DND-41 (cell line): ENCODE measurements at regions not wholly inside any gene's neighbourhood (a gene's known extent, or its start where the extent isn't known, plus 50 kb on each side); places are given as distances from the start of the nearest gene placed in this dataset.

Experiments
- ATAC-seq: fragments of 200-7000 bp; cut with Tn5 transposase; 3 replicates; pipeline ENCODE4 v1.9.1; 2021; ENCODE audit warnings: low read depth; ENCODE audit not compliant: insufficient read depth
- DNase-seq: peaks from one replicate; pipeline ENCODE4 v3.0.0-alpha.2; 2020
- H2AFZ ChIP-seq: 2 replicates; pipeline ENCODE4 v1.6.0; 2012; ENCODE audit warnings: low read depth, low read length
- H3K27ac ChIP-seq: 2 replicates; pipeline ENCODE4 v1.5.1; 2012; ENCODE audit warnings: low read length, inconsistent platforms
- H3K27me3 ChIP-seq: fragments of 200-600 bp; sonication (generic); 2 replicates; pipeline ENCODE4 v1.6.0; 2012; ENCODE audit warnings: low read length, mild to moderate bottlenecking, inconsistent platforms; ENCODE audit not compliant: insufficient read depth, poor library complexity
- H3K36me3 ChIP-seq: 2 replicates; pipeline ENCODE4 v1.5.1; 2012; ENCODE audit warnings: low read length, inconsistent platforms; ENCODE audit not compliant: insufficient read depth
- H3K4me1 ChIP-seq: 2 replicates; pipeline ENCODE4 v1.5.1; 2012; ENCODE audit warnings: mild to moderate bottlenecking, low read length; ENCODE audit not compliant: insufficient read depth
- H3K4me2 ChIP-seq: 2 replicates; pipeline ENCODE4 v1.6.0; 2012; ENCODE audit warnings: mild to moderate bottlenecking, moderate library complexity, low read length, inconsistent platforms; ENCODE audit not compliant: insufficient read depth
- H3K4me3 ChIP-seq, 2 experiments: fragments of 200-600 bp in 1 of 2; shearing (Covaris generic) in 1 of 2; 2 replicates each; pipeline ENCODE4 v1.5.1; 2012 to 2016; ENCODE audit warnings: inconsistent platforms in 2 of 2, low read length in 2 of 2, mild to moderate bottlenecking in 2 of 2, low read depth in 1 of 2, moderate library complexity in 1 of 2
- H3K79me2 ChIP-seq: 2 replicates; pipeline ENCODE4 v1.6.0; 2012; ENCODE audit warnings: low read length, inconsistent platforms; ENCODE audit not compliant: insufficient read depth
- H3K9ac ChIP-seq: 2 replicates; pipeline ENCODE4 v1.6.0; 2012; ENCODE audit warnings: low read depth, mild to moderate bottlenecking, inconsistent platforms, low read length, moderate library complexity
- H3K9me3 ChIP-seq: 2 replicates; pipeline ENCODE4 v1.5.1; 2012; ENCODE audit warnings: low read length, moderate library complexity, mild to moderate bottlenecking, inconsistent platforms; ENCODE audit not compliant: insufficient read depth, severe bottlenecking
- H4K20me1 ChIP-seq: 2 replicates; pipeline ENCODE4 v1.6.0; 2012; ENCODE audit warnings: low read length; ENCODE audit not compliant: insufficient read depth
- EZH2 ChIP-seq: IDR thresholded peaks from 3 replicates; pipeline ENCODE4 v1.6.1; 2012; ENCODE audit warnings: borderline replicate concordance, low read depth, mild to moderate bottlenecking, moderate library complexity, low read length, inconsistent platforms; ENCODE audit not compliant: severe bottlenecking
- TF ChIP-seq, protein P1 (sequence below): IDR thresholded peaks from 2 replicates; pipeline ENCODE4 v1.5.1; 2012; ENCODE audit warnings: borderline replicate concordance, low read length, moderate library complexity, mild to moderate bottlenecking; ENCODE audit not compliant: poor library complexity, severe bottlenecking; ENCODE audit errors: extremely low read depth

DNA sequence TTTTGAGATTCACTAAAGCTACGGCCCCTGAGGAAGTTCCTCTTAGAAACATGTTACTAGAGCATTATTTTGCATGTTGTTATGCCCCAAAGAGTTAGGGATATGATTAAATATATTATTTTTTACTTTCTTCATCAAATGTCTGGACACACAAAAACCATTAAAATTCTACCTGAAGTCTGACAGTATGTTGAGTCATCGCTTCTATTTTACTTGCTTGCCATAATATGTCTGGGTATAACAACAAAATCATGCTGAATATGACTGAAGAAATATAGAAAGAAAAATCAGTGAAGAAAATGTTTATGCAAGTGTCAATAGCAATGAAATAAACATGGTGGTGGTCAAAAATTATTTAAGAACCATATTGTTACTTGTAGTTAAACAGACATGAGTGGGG lies 1818.5 kb upstream of the ADGRL3 start:
- no peaks in the 10 kb centered on the region for H3K79me2 ChIP-seq
- H2AFZ ChIP-seq = no peak overlapping the region
- DNase-seq = no peak
- H3K4me2 ChIP-seq = no peak overlapping the region
- no peak overlapping the region for H3K9ac ChIP-seq
- TF ChIP-seq, protein P1, sequence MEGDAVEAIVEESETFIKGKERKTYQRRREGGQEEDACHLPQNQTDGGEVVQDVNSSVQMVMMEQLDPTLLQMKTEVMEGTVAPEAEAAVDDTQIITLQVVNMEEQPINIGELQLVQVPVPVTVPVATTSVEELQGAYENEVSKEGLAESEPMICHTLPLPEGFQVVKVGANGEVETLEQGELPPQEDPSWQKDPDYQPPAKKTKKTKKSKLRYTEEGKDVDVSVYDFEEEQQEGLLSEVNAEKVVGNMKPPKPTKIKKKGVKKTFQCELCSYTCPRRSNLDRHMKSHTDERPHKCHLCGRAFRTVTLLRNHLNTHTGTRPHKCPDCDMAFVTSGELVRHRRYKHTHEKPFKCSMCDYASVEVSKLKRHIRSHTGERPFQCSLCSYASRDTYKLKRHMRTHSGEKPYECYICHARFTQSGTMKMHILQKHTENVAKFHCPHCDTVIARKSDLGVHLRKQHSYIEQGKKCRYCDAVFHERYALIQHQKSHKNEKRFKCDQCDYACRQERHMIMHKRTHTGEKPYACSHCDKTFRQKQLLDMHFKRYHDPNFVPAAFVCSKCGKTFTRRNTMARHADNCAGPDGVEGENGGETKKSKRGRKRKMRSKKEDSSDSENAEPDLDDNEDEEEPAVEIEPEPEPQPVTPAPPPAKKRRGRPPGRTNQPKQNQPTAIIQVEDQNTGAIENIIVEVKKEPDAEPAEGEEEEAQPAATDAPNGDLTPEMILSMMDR = no peak
- no peak for TF ChIP-seq EZH2
- ATAC-seq = no peak
- no peaks in the 10 kb centered on the region for H3K4me1 ChIP-seq
- no peaks in the 10 kb centered on the region for H3K27me3 ChIP-seq
- H3K36me3 ChIP-seq = no peaks in the 10 kb centered on the region
- no peak overlapping the region for H3K4me3 ChIP-seq
- no peaks in the 10 kb centered on the region for H4K20me1 ChIP-seq
- peaks cover 4% of the 10 kb centered on the region for H3K9me3 ChIP-seq
- no peak overlapping the region for H3K27ac ChIP-seq

DNA sequence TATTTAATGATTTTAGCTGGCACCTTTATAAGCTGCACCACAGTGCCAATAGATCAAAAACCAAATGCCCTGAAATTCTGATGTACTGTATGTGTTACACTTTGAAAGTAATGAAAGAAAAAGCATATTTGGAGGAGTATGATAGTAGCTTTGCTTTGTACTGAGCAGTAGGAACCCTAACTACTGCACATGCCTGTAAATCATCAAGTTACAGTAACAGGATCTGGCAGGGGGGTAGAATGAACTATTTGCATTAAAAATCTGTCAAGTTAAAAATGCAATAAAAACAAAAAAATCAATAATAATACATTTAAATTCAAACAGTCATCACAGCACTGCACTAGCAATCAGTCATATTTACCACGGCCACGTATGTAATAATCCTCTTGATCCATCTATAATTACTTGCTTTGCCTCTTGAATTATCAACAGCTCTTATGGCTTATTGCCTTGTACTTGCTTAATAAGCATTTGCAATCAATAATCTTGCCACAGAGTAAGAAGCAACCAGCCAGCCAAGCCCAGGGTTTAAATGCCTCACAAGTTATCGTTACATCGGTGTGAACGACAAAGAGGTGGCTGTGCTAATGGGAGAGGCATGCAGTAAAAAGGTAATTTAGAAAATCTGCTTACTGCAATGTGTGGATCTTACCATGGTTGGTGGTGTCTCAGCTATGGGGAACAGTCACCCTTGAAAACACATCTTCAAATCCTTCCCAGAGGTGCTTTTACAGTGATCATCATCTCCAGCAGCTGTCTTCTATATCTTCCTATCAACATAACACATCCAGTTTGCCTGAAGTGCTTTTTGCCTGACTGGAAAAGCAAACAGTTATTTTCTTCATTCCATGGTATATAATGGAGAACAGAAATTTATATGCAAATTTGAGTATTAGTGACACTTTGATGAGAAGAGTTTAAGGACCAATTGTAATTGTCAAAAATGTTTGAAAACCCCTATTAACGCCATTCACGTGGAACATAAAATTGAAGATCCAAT lies 1812.1 kb upstream of the ADGRL3 start:
- Histone ChIP-seq H3K4me1 (no peaks in the 10 kb centered on the region), H3K9ac (no peak overlapping the region), H2AFZ (no peak overlapping the region), H3K36me3 (no peaks in the 10 kb centered on the region), H3K4me2 (no peak overlapping the region), H3K79me2 (no peaks in the 10 kb centered on the region), H3K9me3 (no peaks in the 10 kb centered on the region), H4K20me1 (no peaks in the 10 kb centered on the region), H3K27me3 (no peaks in the 10 kb centered on the region), H3K27ac (no peak overlapping the region), H3K4me3 (no peak overlapping the region)
- TF ChIP-seq EZH2 = no peak
- TF ChIP-seq, protein P1 = no peak
- no peak for DNase-seq
- no peak for ATAC-seq

DNA sequence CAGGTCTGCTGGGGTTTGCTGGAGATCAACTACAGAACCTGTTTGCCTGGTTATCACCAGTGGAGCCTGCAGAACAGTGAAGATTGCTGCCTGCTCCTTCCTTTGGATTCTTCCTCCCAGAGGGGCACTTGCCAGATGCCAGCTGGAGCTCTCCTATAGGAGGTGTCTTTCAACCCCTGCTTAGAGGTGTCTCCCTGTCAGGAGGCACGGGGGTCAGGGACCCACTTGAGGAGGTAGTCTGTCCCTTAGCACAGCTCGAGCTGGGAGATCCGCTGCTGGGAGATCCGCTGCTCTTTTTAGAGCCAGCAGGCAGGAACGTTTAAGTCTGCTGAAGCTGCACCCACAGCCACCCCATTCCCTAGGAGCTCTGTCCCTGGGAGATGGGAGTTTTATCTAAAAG lies 1806.3 kb upstream of the ADGRL3 start:
- Histone ChIP-seq H3K36me3 (no peaks in the 10 kb centered on the region), H3K4me1 (no peaks in the 10 kb centered on the region), H3K27ac (no peak overlapping the region), H3K79me2 (no peaks in the 10 kb centered on the region), H4K20me1 (no peaks in the 10 kb centered on the region), H3K27me3 (no peaks in the 10 kb centered on the region), H2AFZ (no peak overlapping the region), H3K4me3 (no peak overlapping the region), H3K4me2 (no peak overlapping the region), H3K9ac (no peak overlapping the region), H3K9me3 (no peaks in the 10 kb centered on the region)
- DNase-seq (no peak), ATAC-seq (no peak)
- TF ChIP-seq EZH2 = no peak

DNA sequence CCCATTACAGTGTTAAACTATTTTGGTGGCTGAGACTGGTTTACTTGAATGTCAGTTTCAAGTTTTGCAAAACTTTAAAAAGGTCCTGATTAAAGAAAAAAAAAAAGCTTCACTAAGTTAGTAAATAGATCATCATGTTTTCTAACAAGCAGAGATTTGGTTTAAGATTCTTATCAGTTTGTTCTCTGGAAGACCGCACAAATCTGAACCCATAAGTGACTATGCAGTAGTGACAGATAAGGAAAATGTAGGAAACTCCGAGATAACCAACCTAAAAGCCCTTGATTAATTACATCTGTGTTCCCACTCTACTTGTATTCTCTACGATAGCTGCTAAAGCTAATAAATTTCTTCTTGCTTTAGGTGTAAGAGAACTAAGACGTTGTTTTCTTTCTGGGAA lies 1799.8 kb upstream of the ADGRL3 start:
- no peak overlapping the region for H3K4me3 ChIP-seq
- H3K36me3 ChIP-seq = no peaks in the 10 kb centered on the region
- no peaks in the 10 kb centered on the region for H4K20me1 ChIP-seq
- H3K4me1 ChIP-seq = no peaks in the 10 kb centered on the region
- H3K27ac ChIP-seq = no peak overlapping the region
- TF ChIP-seq, protein P1 = no peak
- TF ChIP-seq EZH2 = no peak
- H3K27me3 ChIP-seq = no peaks in the 10 kb centered on the region
- H3K9ac ChIP-seq = no peak overlapping the region
- DNase-seq (no peak), ATAC-seq (no peak)
- H3K4me2 ChIP-seq = no peak overlapping the region
- no peaks in the 10 kb centered on the region for H3K79me2 ChIP-seq
- H3K9me3 ChIP-seq = no peaks in the 10 kb centered on the region
- H2AFZ ChIP-seq = no peak overlapping the region
